GM19467 (cell line): ENCODE measurements at regions not wholly inside any gene's neighbourhood (a gene's known extent, or its start where the extent isn't known, plus 50 kb on each side); places are given as distances from the start of the nearest gene placed in this dataset.
"Not testable (repeated sequence)": the region's sequence is repeated elsewhere in the genome, so short reads cannot be mapped to it uniquely, and the experiment has no call there.

ENCODE experiments used
- ATAC-seq: cut with Tn5 transposase; IDR thresholded peaks from one replicate; pipeline ENCODE4 v1.9.1; 2021; ENCODE audit warnings: mild to moderate bottlenecking, moderate library complexity; ENCODE audit not compliant: unreplicated experiment

- no peak for ATAC-seq
Observed at GRCh38 chr2:192983173-192983572, 788.4 kb upstream of the TMEFF2 start.

- ATAC-seq = no peak
Observed at GRCh38 chr2:192978395-192978794, 783.7 kb upstream of the TMEFF2 start.

GRCh38 chr2:192971981-192972380 is 777.2 kb upstream of the TMEFF2 start:
- no peak for ATAC-seq

DNA sequence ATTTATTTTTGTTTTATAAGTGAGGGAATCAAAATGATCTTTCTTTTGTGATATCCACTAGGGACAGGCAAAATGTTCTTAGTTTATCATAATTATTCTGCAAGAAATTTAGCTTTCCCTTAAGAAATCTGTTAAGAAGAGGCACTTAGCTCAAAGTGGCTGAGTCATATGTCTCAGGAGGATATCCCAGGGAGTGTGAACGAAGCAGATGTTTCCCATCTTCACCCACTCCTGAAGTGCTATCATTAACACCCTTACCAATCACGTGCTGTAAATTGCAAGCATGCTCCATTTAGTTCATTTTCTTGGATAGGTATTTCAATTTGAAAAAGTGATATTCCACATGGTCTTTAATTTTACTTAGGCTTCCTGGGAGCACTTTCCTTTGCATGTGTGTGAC is 774.3 kb upstream of the TMEFF2 start:
- no peak for ATAC-seq

DNA sequence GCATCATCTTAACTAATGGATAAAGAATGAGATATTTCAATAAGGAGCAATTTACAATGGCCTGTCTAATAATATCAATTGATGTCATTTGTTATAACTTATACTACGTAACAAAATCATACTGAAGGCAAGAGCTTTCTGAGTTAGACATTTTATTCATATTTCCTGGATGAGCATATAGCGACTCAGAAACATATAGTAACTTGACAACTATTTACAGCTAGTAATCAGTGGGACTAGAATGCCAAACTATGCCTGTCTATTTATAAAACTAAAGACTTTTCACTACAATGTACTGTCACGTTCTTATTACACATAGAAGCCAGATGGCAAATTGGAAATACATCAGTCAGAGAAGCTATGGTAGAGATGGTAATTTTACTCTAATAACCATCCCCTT is 766.2 kb upstream of the TMEFF2 start:
- ATAC-seq = no peak

GRCh38 chr2:192958615-192959014 is 763.9 kb upstream of the TMEFF2 start:
- not testable (repeated sequence) for ATAC-seq

DNA sequence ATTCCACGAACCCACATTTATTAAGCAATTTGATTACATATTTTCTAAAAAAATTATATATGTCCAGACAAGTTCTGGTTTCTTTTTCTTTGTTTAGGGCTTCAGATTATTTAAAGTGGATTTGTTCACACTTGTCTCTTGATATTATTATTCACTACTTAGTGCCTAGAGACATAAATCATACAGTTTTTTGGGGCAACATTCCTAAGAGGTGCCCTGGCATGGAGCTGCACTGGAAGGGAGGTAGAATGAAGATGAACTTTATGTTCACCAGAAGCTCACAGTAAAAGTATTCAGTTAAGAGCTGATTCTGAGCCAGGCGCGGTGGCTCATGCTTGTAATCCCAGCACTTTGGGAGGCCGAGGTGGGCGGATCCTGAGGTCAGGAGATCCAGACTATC is 762.7 kb upstream of the TMEFF2 start:
- no peak for ATAC-seq

GRCh38 chr2:192953116-192953515 is 758.4 kb upstream of the TMEFF2 start:
- ATAC-seq = no peak

DNA sequence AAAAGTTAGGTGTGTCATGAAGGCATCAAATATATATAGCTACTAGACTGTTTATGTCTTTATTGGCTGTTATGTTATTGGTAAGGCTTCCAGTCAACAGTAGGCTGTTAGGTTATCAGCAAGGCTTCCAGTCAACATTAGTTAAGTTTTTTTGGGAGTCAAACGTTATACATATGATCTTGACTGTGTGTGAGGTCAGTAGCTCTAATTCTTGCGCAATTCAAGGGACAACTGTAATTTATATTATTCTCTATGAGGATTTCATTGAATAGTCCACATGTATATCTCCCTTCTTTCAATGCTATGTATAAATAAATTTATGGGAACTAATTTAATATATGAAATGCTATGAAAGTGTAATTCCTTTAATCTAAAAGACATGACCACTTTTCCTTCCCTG is 757.5 kb upstream of the TMEFF2 start:
- ATAC-seq = no peak

DNA sequence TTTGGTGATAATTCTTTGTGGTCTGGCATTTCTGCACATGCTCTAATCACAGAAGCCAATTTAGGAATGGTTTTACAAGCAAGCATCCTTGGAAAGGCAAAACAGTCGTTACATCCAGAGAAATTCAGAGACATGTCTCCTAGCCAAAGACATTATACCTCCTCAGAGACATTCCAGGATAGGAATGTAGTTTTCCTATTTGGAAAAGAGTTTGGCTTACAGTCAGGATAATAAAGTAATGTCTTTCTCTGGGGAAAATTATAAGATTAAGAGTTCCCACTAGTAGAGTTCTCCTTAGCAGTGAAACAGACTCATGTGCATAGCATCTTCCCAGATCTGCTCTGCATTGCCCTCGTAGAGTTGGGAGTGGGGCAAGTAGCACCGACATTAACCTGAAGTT is 753.6 kb upstream of the TMEFF2 start:
- ATAC-seq = no peak

GRCh38 chr2:192947352-192947751 is 752.6 kb upstream of the TMEFF2 start:
- no peak for ATAC-seq

DNA sequence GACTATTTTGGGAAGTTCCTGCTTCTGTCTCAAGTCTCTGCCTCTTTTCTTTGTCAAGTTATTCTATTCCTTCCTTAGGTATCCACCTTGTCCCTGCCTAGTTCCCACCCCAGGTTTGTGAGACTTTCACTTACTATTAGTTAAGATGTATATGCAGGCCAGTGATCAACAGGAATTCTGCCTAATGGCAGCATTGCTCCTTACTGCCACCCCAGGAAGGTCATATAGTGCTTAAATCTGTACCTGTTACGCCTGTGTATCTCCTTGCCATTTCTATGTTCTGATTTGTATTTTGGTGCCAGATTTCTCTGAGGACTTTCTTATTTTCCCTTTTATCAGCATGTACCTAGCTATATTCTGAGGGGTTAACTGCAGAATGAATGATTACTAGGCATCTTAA is 746.0 kb upstream of the TMEFF2 start:
- ATAC-seq = no peak

GRCh38 chr2:192932376-192932775 is 737.6 kb upstream of the TMEFF2 start:
- no peak for ATAC-seq

DNA sequence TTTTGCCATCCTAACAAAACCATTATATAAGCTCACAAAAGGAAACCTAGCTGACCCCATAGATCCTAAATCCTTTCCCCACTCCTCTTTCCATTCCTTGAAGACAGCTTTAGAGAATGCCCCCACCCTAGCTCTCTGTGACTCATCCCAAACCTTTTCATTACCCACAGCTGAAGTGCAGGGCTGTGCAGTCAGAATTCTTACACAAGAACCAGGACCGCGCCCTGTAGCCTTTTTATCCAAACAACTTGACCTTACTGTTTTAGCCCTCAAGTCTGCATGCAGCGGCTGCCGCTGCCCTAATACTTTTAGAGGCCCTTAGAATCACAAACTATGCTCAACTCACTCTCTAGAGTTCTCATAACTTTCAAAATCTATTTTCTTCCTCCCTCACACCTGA is 726.9 kb upstream of the TMEFF2 start:
- not testable (repeated sequence) for ATAC-seq

GRCh38 chr2:192901446-192901845 is 706.7 kb upstream of the TMEFF2 start:
- no peak for ATAC-seq

DNA sequence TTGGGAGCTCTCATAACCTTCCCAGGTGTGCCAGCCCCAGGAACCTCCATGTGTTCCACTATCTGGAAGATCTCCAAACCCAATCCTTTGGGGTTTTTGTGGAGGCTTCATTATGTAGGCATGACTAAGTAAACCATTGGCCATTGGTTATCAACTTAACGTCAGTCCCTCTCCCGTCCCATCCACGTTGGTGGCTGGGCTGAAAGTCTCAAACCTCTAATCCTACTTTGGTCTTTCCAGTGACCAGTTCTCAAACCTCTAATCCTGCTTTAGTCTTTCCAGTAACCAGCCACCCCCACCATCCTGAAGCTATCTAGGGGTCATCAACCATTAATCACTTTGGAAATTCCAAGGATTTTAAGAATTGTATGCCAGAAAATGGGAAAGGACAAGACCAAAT is 704.7 kb upstream of the TMEFF2 start:
- ATAC-seq = no peak

GRCh38 chr2:192893976-192894375 is 699.2 kb upstream of the TMEFF2 start:
- ATAC-seq = not testable (repeated sequence)

DNA sequence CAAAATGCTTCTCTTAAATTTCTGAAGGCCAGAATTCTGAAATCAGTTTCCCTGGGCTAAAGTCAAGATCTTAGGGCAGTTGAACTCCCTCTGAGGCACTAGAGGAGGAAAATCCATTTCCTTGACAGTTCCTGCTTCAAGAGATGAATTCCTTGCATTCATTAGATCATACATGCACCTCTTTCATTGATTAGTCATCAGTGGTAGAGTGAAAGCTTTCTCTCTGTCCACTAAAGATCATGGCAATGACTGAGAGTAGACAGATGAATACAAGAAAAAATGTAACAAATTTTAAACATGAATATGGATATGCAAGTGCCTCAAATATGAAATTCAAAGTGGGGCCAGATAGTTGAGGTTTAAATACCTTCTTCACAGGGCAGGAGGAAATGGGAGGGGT is 693.4 kb upstream of the TMEFF2 start:
- no peak for ATAC-seq

- no peak for ATAC-seq
Observed at GRCh38 chr2:192887337-192887736, 692.6 kb upstream of the TMEFF2 start.

DNA sequence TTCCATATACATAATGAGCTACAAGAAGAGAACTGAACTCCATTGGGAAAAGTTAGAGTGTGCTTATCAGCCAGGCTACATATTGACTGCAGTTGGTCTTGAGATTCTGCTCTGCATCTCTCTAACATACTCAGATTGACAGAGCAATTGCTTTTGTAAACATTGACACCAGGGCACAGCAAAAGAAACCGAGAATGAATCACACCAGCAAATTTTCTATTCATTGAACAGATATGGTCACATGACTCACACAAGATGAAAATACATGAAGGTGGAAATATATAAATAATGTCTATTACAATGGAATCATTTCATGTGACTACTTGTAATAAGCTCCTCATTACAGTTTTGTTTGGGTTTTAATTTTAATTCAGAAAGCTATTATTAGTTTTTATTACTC is 691.9 kb upstream of the TMEFF2 start:
- no peak for ATAC-seq

DNA sequence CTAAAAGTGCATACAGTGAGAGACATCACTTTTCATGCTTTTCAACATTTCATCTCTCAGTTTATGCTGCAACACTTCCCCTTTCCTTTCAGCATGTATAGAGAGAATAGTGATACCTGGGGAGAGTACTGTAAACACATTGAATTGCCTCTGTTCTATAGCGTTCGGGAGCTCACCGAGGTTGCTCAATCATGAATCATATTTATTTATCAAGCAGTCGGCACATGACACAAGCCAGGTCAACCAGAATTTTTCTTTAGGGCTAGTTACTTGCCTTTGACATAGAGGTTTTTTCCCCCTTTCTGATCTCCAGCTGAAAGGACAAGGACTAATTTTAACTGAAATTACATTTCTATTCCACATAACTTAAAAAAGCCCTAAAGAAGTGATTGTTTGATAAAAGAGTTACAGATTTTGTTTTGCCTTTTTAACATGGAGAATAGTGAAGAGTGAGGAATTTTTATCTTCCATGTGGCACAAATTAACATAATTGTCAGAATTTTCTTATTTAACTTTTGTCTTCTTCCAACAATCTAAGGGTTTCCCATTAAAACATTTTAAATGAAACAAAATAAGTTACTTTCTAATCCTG is 690.9 kb upstream of the TMEFF2 start:
- ATAC-seq = no peak

DNA sequence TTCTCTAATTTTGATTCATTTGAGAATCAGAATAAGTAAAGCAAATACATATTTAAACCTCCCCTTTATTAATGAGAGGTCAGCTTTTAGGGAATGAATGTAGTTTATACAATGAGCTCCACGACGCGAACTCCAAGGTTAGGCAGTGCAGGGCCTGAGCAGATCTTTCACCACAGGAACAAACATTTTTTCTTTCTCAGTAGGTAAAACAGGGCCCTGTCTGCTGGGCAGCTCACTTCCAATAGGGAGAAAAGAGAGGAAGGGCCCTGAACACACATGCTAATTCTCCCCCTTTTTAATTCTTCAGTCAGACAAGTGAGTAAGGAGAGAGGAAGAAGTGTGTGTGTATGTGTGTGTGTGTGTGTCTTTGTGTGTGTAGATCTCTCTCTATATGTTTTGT is 682.4 kb upstream of the TMEFF2 start:
- ATAC-seq = no peak

DNA sequence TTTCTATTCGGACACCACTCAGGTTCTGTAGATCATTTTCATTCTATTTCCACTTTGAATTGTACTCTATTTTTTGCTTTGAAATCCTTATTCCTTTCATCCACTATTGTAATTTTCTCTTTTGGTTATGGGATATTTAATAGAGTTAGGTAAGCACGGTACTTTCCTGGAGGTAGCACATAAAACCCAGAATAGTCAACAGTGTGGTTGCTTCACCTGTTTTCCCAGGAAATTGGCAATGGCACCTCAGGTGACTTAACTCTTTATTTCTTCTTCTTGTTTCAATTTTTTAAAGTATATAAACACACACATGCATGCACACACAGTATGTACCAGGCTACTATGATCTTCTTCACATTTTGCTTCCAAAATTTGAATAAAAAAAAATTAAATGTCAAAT is 682.0 kb upstream of the TMEFF2 start:
- no peak for ATAC-seq

- no peak for ATAC-seq
Observed at GRCh38 chr2:192854706-192855105, 660.0 kb upstream of the TMEFF2 start.
